Ectodermal cell (in vitro differentiated cells): ENCODE measurements at regions not wholly inside any gene's neighbourhood (a gene's known extent, or its start where the extent isn't known, plus 50 kb on each side); places are given as distances from the start of the nearest gene placed in this dataset.
"Not testable (repeated sequence)": the region's sequence is repeated elsewhere in the genome, so short reads cannot be mapped to it uniquely, and the experiment has no call there.

Experiments used
- H3K27ac ChIP-seq: 2 replicates; pipeline ENCODE4 v1.7.0; 2013; ENCODE audit warnings: mild to moderate bottlenecking, low read depth, low read length; ENCODE audit not compliant: insufficient read depth, poor library complexity, severe bottlenecking
- H3K27me3 ChIP-seq: 2 replicates; pipeline ENCODE4 v1.7.0; 2013; ENCODE audit warnings: mild to moderate bottlenecking, low read length; ENCODE audit not compliant: insufficient read depth, control insufficient read depth, poor library complexity, severe bottlenecking
- H3K36me3 ChIP-seq: one replicate; pipeline ENCODE4 v1.7.0; 2013; ENCODE audit warnings: low read length; ENCODE audit not compliant: control insufficient read depth, insufficient read depth
- H3K4me1 ChIP-seq: one replicate; pipeline ENCODE4 v1.7.0; 2013; ENCODE audit warnings: low read length; ENCODE audit not compliant: control insufficient read depth, insufficient read depth
- H3K4me3 ChIP-seq: 2 replicates; pipeline ENCODE4 v1.7.0; 2013; ENCODE audit warnings: low read depth, low read length, control low read depth; ENCODE audit not compliant: insufficient read depth
- H3K9me3 ChIP-seq: 2 replicates; pipeline ENCODE4 v1.7.0; 2013; ENCODE audit warnings: mild to moderate bottlenecking, low read length, moderate library complexity; ENCODE audit not compliant: control insufficient read depth
- WGBS, 2 experiments: methylation state at CpG; one replicate each; pipeline ENCODE4 v1.1.7; 2013; ENCODE audit warnings: missing lambda C conversion rate in 2 of 2; 5-methylcytosine and 5-hydroxymethylcytosine counted together

DNA sequence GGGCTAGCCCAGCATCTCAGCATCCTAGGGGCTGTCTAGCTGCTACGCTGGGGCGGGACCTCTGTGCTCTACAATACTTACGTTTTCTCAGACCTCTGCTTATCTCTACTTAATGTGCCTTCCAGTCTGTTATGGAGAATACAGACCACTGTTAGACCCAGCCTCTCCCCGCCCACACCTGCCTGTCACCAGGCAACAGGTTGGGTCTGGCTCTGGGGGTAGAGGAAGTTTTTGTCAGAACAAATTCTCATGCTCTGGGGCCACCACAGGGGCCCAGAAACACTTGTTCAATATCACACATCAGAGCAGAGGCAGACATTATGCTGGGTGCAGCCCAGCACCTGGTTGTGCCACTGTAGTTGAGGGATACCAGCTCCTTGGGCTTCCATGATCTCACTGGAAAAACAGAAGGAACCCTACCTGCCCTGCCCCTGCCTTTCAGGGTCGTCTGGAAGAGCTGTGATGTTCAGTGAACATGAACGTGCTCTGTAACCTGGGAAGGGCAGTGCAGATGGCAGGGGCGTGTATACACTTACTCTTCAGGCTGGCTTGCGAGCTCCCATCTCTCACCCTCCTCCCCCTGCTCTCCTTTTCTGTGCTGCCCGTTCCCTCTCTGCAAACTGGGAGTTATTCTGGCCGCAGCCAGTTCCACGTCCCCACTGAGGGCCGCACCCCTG, 135.2 kb upstream of the PODXL start:
- no peaks in the 10 kb centered on the region for H3K9me3 ChIP-seq
- WGBS, 2 experiments, result 56 to 59% methylated on average over 11 to 12 of the region's 12 CpGs
- no peak overlapping the region for H3K27ac ChIP-seq
- H3K4me3 ChIP-seq, result no peak overlapping the region
- no peaks in the 10 kb centered on the region for H3K4me1 ChIP-seq
- H3K36me3 ChIP-seq, result no peaks in the 10 kb centered on the region
- H3K27me3 ChIP-seq, result no peaks in the 10 kb centered on the region

DNA sequence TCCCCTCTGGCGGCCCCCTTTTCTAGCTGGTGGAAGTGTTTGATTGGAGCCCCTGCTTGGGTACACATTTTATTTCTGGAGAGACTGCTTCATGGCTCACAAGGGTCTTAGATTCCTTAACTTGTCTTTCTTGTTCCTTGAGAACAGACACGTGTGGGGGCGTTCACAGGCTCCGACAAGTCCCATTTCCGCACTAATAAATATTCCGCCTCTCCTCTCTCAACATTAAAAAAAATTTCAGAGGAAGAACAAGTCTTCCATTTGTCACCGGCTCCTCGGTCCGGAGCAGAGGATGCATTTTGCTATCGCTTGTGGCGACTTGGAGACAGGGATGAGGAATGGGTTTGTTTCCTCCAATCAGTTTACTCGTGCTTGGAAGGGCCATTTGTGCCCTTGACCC, 134.0 kb upstream of the PODXL start:
- Histone ChIP-seq H3K36me3 (no peaks in the 10 kb centered on the region), H3K4me3 (no peak overlapping the region), H3K9me3 (no peaks in the 10 kb centered on the region), H3K4me1 (no peaks in the 10 kb centered on the region), H3K27ac (no peak overlapping the region), H3K27me3 (no peaks in the 10 kb centered on the region)
- 90 to 93% methylated on average over 12 of the region's 12 CpGs for WGBS, 2 experiments

- Histone ChIP-seq H3K4me1 (no peaks in the 10 kb centered on the region), H3K27me3 (no peaks in the 10 kb centered on the region), H3K36me3 (no peaks in the 10 kb centered on the region), H3K9me3 (no peaks in the 10 kb centered on the region), H3K4me3 (no peak overlapping the region), H3K27ac (no peak overlapping the region)
- 89 to 91% methylated on average over 19 of the region's 19 CpGs for WGBS, 2 experiments
Measured at GRCh38 chr7:131689662-131690234, 133.3 kb upstream of the PODXL start.

- Histone ChIP-seq H3K27me3 (no peaks in the 10 kb centered on the region), H3K27ac (no peak overlapping the region), H3K9me3 (no peaks in the 10 kb centered on the region), H3K36me3 (no peaks in the 10 kb centered on the region), H3K4me1 (no peaks in the 10 kb centered on the region), H3K4me3 (no peak overlapping the region)
- WGBS, 2 experiments, result 73 to 74% methylated on average over 12 of the region's 12 CpGs
Measured at GRCh38 chr7:131688738-131689661, 132.6 kb upstream of the PODXL start.

DNA sequence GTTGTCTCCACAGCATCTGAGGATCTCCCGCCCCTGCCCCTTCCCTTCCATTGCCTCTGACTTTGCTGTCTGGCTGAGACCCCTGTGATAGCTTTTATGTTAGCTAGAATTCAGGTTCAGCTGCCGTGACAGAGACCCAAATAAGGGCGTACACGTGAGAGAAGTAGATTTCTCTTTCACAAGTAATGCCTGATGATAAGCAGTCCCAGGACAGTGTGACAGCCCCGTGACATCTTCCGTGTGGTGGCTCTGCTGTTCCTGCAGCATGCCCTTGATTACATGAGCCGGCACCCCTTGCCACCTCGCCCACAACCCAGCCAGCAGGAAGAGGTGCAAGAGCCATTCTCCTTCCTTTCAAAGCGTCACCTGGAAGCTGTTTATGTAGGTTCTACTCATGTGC, 130.9 kb upstream of the PODXL start:
- Histone ChIP-seq H3K36me3 (no peaks in the 10 kb centered on the region), H3K9me3 (no peaks in the 10 kb centered on the region), H3K27ac (no peak overlapping the region), H3K27me3 (no peaks in the 10 kb centered on the region), H3K4me1 (no peaks in the 10 kb centered on the region), H3K4me3 (no peak overlapping the region)
- 93 to 95% methylated on average over 9 of the region's 9 CpGs for WGBS, 2 experiments

DNA sequence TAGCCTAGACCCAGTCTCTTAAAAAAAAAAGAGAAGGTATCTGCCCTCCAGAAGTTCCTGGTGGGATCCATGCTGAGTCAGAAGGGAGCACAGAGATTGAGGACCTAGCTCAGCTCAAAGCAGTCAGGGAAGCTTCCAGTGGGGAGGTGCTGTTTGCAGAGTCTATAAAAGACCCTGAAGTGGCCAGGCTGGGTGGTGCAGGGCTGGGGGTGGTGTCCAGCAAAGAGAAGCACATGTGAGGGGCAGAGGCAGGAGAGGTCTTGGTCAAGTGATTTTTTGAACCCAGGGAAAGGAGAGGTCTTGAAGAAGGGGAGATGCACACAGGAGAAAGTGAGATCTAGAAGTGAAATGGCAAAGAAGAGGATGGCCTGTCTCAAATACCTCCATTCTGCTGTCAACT, 130.4 kb upstream of the PODXL start:
- no peaks in the 10 kb centered on the region for H3K4me1 ChIP-seq
- no peaks in the 10 kb centered on the region for H3K9me3 ChIP-seq
- no peaks in the 10 kb centered on the region for H3K27me3 ChIP-seq
- H3K36me3 ChIP-seq, result no peaks in the 10 kb centered on the region
- no peak overlapping the region for H3K4me3 ChIP-seq
- no peak overlapping the region for H3K27ac ChIP-seq

DNA sequence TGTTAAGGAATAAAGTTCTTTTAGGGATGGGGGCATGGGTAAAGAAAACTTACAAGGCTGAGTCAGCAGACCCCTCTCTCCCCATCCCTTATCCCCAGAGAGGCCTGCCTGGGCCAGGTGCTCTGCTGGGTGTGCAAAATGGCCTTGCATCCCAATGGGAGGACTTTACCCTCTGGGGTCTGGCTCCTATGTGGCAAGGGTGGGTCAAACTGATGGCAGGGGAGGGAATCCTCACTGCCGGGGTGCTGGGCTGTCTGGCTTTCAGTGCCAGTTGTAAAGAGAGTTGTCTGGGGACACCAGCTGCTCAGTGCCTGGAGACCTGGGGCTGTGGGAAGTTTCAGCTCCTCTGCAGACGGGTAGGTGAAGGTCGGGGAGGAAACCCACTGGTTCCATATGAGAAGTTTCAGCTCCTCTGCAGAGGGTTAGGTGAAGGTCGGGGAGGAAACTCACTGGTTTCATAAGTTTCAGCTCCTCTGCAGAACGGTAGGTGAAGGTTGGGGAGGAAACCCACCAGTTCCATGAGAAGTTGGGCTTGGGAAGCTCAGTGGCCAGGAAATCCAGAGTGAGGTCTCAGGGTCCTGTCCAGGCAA, 127.2 kb upstream of the PODXL start:
- 90 to 97% methylated on average over 5 of the region's 5 CpGs for WGBS, 2 experiments
- Histone ChIP-seq H3K4me3 (no peak overlapping the region), H3K9me3 (no peaks in the 10 kb centered on the region), H3K27ac (no peak overlapping the region), H3K36me3 (no peaks in the 10 kb centered on the region), H3K4me1 (no peaks in the 10 kb centered on the region), H3K27me3 (no peaks in the 10 kb centered on the region)

DNA sequence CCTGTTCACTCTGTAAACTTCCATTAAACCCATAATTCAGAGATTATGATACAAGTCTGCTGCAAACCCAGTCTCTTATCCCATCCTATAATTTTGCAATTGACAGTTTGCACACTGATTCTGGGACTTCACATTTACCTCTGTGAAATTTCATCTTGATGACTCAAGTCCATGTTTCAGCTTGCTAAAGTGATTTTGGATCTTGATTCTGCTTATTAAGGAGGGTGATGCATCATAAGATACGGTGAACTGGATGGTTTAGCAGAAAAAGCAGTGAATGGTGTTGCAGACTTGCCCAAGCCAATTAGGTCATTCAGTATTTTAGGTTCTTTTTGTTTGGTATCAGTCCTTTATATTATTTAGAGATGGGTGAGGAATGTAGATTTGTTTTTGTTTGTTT, 125.5 kb upstream of the PODXL start:
- WGBS, 2 experiments, result 41 to 47% methylated on average over 1 of the region's 1 CpG
- H3K27ac ChIP-seq, result no peak overlapping the region
- no peak overlapping the region for H3K4me3 ChIP-seq
- H3K36me3 ChIP-seq, result no peaks in the 10 kb centered on the region
- H3K4me1 ChIP-seq, result no peaks in the 10 kb centered on the region
- no peaks in the 10 kb centered on the region for H3K27me3 ChIP-seq
- no peaks in the 10 kb centered on the region for H3K9me3 ChIP-seq

DNA sequence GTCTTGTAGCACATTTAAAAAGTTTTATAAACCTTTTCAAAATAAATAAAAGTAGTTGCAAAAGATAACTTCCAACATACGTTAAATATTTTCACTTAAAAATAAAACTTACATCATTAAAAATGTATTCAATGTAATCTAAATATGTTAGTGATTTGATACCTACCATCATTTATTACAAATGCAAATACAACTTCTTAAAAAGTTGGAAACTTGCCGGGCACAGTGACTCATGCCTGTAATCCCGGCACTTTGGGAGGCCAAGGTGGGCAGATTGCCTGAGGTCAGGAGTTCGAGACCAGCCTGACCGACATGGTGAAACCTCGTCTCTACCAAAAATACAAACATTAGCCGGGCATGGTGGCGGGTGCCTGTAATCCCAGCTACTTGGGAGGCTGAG, 122.6 kb upstream of the PODXL start:
- H3K27me3 ChIP-seq, H3K9me3 ChIP-seq, H3K27ac ChIP-seq, H3K36me3 ChIP-seq, H3K4me1 ChIP-seq, H3K4me3 ChIP-seq: not testable (repeated sequence)
- WGBS, 2 experiments, result 89 to 91% methylated on average over 7 of the region's 8 CpGs

GRCh38 chr7:131676850-131677249, 120.4 kb upstream of the PODXL start:
- H3K9me3 ChIP-seq, H3K27ac ChIP-seq, H3K36me3 ChIP-seq, H3K4me1 ChIP-seq, H3K27me3 ChIP-seq, H3K4me3 ChIP-seq: not testable (repeated sequence)
- 89 to 92% methylated on average over 2 of the region's 2 CpGs for WGBS, 2 experiments
